ENCODE measurements at regions not wholly inside any gene's neighbourhood (a gene's known extent, or its start where the extent isn't known, plus 50 kb on each side); places are given as distances from the start of the nearest gene placed in this dataset.
"Not testable (repeated sequence)": the region's sequence is repeated elsewhere in the genome, so short reads cannot be mapped to it uniquely, and the experiment has no call there.

DNA sequence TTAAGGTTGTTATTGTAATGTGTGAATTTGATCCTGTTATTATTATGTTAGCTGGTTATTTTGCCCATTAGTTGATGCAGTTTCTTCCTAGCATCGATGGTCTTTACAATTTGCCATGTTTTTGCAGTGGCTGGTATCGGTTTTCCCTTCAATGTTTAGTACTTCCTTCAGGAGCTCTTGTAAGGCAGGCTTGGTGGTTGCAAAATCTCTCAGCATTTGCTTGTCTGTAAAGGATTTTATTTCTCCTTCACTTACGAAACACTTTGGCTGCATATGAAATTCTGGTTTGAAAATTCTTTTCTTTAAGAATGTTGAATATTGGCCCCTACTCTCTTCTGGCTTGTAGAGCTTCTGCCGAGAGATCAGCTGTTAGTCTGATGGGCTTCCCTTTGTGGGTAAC is 2241.4 kb upstream of the AGA start:
- not testable (repeated sequence) for DNase-seq (ENCODE audit: low read depth)

DNA sequence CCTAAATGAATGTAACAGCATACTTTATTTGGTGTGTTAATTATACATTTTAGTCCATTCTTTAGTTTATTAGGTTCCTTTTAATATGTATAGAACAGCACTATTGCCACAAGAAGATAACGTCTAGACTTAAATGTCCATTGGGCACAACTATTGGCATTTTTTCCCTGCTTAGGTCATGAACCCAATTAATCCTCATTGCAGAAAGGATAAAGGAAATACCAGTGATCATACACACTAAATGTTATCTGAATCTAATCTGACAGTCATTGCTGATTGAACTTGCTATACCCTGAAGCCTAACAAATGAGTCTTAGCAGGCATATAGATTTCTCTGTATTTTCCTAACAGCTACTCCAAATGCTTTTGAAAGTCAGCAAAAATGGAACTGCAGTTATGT is 2250.0 kb upstream of the AGA start:
- no peak for DNase-seq (ENCODE audit: low read depth)

DNA sequence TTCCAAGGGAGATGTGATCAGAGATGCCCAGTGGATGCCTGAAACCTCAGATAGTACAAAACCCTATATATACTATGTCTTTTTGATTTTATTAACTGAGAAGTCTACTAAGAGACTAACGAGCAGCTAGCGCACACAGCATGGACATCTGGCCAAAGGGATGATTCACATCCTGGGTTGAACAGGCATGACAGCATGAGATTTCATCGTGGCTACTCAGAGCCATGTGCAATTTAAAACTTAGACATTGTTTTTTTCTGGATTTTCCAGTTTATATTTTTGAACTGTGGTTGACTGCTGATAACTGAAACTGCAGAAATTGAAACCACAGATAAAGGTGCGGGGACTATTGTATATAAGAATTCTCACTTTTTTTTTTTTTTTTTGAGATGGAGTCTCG is 2252.9 kb upstream of the AGA start:
- DNase-seq (ENCODE audit: low read depth), result no peak

DNA sequence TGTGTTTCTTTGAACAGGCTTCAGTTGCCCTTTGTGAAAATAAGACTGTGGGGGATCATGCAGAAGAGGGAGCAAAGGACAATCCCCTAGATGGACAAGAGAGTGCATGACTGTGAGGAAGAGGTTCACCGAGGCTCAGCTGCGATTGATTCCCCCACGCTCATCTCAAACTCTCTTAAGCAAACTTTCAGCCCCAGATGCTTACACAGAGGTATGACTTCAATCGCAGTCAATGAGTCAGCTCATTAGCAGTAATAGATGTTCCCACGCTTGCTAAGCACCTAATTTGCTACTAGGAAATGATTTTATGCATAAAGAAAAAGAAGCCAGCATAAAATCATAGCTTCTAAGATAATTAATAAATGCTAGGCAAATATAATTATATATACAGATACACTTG is 2256.1 kb upstream of the AGA start:
- DNase-seq (ENCODE audit: low read depth), result no peak

DNA sequence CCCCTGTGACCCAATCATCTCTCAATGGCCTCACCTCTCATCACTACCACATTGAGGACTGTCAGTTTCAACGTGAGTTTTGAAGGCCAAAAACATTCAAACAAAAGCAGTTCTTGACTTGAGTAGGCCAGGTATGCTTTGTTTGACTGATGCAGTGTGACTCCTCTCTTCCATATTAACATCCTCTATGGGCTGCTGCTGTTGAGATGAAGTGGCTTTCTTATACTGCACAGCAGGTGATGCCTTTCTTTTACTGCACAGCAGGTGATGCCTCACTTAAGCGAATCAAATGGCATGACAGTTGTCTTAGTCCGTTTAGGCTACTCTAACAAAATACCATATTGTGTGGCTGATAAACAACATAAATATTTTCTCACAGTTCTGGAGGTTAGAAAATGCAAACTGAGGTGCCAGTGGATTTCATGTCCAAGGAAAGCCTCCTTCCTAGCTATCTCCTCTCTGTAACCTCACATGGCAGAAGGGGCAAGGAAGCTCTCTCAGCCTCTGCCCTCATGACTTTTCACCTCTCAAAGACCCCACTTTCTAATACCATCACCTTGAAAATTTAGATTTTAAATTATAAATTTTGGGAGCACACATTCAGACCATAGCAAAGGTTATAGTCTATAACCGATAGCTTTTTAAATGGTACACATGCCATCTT is 2267.9 kb upstream of the AGA start:
- DNase-seq (ENCODE audit: low read depth), result no peak

DNA sequence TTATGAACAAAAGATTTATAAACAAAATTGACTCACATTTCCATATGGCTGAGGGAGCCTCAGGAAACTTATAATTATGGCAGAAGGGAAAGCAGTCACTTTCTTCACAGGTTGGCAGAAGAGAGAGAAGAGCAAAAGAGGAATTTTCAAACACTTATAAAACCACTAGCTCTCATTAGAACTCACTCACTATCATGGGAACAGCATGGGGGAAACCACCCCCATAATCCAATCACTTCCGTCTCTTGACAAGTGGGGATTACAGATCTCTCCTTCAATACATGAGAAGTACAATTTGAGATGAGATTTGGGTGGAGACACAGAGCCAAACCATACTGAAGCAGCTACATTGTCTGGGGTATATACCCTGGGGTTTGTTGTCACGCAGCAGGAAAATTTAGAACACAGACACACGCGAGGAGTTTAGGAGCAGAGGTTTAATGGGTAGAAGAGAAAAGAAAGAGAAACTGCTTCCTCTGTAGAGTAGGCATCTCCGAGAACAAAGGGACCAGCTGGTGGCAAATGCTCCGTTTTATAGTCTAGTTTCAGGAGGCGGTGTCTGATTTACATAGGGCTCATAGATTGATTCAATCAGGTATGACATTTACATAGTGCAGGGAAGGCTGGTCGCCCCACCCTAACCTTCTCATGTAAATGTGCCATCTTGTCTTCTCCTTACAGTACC is 2277.7 kb upstream of the AGA start:
- DNase-seq (ENCODE audit: low read depth), result no peak

DNA sequence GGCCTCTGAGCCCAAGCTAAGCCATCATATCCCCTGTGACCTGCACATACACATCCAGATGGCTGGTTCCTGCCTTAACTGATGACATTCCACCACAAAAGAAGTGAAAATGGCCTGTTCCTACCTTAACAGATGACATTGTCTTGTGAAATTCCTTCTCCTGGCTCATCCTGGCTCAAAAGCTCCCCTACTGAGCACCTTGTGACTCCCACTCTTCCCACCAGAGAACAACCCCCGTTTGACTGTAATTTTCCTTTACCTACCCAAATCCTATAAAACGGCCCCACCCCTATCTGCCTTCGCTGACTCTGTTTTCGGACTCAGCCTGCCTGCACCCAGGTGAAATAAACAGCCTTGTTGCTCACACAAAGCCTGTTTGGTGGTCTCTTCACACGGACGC is 2284.3 kb upstream of the AGA start:
- not testable (repeated sequence) for DNase-seq (ENCODE audit: low read depth)

DNA sequence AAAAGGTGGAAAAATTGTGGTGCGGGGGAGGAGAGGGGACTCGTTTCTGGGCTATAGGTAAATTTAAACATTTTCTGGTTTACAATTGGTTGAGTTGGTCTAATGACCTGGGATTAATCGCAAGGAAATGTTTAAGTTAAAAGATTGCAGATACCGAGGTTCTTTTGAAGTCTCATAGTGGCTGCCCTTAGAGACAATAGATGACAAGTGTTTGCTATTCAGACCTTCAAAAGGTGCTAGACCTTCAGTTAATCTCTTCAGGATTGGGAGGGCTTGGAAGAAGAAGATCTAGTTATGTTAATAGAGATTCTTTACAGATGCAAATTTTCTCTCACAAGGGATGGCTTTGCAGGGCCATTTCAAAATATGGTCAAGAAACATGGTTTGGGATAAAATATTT is 2286.1 kb upstream of the AGA start:
- no peak for DNase-seq (ENCODE audit: low read depth)

DNA sequence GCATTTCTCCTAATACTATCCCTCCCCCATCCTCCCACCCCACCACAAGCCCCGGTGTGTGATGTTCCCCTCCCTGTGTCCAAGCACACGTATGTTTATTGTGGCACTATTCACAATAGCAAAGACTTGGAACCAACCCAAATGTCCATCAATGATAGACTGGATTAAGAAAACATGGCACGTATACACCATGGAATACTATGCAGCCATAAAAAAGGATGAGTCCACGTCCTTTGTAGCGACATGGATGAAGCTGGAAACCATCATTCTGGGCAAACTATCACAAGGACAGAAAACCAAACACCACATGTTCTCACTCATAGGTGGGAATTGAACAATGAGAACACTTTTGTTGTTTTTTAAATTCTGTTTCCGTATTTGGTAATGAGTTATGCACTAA is 2294.6 kb upstream of the AGA start:
- not testable (repeated sequence) for DNase-seq (ENCODE audit: low read depth)

DNA sequence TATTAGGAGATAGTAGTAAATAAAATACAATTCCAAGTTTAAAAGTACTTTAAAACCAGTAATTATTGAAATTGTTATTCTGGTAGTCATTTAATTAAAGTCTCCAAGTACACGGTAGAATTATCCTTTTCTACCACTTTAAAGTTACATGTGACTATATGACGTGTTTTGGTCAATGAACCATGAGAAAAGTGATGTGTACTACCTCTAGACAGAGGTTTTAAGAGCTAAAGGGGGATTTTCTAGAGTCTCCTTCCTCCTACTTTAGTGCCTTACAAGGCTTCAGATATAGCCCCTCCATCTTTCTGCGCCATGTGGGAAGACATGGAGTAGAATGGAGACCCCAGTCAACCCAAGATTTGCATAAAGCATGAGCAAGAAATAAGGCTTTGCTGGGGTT is 2296.6 kb upstream of the AGA start:
- no peak for DNase-seq (ENCODE audit: low read depth)

DNA sequence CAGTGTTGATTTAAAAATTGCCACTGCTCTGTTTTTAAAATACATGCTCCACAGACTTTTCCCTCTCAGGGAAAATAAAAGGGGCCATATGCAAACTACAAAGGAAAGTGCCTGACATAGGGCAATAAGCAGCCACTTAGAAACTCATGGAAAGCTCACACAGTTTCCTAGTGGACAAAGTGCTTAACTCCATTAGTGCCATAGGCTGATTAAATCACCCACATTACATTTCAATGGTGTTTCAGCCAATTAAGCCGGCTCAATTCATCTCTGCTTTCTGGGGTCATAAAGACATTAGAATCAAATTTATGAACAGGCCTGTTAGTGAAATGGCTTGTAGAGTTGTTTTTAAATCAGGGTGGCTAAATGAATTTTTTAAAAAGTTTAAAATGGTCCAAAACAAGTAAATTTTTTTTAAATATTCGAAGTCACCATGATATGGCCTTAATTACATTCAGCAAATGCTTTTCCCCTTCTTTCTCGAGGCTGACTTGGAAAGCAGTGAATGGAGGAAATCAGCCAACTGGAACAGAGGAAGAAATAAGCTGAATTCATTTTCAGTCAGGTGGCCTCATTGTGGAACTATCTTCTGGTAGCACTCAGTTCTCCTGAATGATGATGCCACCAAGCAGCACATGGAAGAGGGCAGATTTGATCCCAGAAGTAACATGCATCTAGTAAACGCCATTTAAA is 2305.1 kb upstream of the AGA start:
- DNase-seq (ENCODE audit: low read depth), result no peak

DNA sequence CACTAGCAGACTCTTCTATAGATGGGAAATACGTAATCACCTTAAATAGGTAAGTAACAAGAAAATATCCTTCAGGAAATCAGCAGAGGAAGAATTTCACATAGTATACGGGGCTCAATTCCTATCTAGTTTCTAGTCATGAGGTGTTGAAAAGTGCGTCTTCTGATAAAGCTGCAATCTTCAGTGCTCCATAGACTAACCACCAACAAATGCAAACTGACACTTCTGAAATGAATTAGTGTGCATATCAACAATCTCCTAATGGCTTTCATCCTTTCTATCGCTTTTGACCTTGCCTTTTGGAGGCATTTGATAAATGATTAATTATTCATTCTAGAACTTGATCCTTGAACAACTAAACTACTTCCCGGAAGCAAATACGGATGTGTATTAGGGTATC is 2306.6 kb upstream of the AGA start:
- DNase-seq (ENCODE audit: low read depth), result no peak

DNA sequence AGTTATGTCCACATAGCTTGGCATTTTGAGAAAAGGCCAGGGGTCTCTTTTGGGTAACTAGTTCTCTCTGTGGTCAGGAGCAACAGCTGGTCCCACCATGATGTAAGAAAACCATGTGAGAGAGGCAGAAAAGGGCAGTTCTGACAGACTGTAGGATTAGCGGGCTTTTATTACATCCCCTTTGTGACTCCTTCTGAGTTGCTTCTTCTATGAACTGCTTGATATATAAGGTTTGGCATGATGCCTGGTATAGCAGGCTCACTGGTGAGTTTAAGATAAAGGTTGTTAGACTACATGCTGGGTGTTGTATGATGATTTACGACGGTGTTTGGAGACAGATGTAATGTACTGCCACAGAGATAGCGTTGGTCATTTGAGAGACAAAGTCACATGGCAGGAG is 2308.1 kb upstream of the AGA start:
- DNase-seq (ENCODE audit: low read depth), result no peak

DNA sequence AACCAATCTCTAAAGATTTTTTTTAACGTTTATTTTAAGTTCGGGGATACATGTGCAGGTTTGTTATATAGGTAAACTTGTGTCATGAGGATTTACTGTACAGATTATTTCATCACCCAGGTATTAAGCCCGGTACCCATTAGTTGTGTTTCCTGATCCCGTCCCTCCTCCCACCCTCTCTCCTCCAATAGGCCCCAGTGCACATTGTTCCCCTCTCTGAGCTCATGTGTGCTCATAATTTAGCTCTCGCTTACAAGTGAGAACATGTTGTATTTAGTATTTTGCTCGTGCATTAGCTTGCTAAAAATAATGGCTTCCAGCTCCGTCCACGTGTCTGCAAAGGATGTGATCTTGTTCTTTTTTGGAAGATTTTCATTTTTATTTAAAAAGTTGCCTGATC is 2309.4 kb upstream of the AGA start:
- no peak for DNase-seq (ENCODE audit: low read depth)

DNA sequence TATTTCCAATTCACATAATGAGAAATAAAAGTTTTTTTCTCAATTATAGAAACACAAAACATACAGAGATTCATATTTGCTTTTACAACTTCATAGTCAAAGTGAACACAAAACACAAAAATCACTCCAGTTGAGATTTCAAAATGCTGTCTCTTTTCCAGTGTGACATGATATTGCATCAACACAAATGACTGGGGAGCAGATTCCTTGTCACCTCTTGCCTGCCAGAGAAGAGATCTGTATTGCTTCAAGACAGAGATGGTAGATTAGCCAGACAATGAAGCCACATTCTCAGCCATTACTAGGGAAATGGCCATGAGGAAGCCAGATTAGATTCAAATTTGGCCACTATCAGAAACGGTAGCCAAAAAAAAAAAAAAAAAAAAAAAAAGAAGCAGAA is 2313.1 kb upstream of the AGA start:
- DNase-seq (ENCODE audit: low read depth), result no peak

DNA sequence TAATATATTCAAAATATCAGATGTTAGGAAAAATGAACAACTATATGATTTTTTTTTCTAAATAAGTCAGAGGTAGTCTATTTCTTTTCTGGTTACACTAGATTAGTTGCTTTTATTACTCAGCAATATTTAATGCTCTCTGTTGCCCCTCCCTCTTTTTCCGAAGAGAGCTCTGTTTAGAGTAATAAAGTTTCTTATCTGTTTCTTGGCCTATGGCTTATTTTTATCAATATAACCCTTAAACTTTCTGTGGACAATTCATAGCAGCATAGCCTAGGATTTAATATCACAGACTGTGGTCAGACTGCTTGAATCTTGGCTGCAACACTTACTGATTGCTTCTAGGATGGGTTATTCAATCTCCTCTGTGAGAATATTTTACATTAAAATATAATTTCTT is 2315.4 kb upstream of the AGA start:
- DNase-seq (ENCODE audit: low read depth), result no peak

DNA sequence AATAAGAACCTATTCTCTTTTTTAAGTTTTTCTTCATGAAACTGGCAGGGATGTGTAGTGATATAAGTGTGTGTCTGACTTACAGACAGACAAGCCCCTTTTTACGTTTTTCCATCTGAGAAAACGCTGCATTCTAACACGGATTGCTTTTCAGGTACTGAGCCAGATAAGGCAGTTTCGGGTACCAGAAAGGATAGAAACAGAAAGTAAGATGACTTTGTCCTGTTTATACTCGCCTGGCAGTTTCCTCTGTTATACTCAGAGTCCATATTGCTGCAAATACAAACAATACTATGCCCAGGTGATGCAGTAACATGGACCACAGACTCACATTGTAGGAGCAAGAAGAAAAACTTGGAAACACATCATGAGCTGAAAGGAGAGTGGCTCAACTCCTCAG is 2320.6 kb upstream of the AGA start:
- no peak for DNase-seq (ENCODE audit: low read depth)

DNA sequence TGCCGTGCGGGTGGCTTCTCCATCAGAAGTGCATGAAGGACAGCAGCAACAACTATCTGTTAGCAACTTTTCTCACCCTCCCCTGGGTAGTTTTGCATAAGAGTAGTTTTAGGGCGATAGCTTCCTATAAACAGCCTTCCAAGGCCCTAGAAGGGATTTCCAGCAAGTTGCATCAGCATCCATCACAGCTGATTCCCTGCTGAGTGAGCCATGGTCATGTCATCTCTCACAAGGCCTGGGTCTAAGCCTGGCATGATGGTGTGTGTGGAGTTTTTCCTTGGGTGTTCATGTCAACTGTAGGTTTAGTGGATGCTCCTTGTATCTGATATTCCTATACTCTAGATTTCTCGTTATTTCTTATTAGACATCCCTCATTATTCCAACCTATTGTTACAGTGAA is 2324.7 kb upstream of the AGA start:
- DNase-seq (ENCODE audit: low read depth), result no peak

DNA sequence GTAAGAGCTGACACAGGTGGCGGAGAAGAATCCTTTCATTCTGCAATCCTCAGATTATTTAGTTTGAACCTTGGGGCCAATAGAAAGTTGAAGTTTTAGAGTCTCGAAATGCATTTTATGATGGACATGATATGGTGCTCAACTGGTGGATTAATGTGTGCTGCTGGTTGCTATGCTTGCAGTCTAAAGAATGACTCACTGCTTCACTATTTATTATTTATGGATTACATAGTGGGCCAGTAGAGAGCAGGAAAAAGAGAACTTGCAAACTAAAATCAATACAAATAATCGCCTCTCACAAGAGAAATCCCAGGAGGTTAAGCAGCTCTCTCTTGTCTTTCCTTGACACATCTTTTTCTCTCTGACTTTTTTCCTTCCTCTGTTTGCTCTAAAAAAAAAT is 2326.8 kb upstream of the AGA start:
- DNase-seq (ENCODE audit: low read depth), result no peak

DNA sequence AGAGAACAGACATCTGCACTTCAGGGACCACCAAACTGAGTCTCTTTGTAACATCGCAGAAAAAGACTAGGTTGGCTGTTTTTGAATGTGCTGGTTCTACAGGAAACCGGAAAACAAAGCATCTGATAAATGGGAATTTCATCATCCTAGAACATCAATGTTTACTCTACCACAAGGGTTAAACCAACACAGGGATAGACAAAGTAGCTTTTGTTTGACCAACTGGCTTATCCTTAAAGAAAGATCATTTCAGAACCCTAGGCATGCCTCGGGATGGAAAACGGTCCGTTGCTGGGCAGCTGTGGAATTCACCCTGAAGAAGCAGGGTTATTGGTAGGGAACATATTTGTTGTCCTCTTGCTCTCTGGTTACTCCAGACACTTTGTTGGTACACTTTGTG is 2355.5 kb upstream of the AGA start:
- DNase-seq (ENCODE audit: low read depth), result no peak

DNA sequence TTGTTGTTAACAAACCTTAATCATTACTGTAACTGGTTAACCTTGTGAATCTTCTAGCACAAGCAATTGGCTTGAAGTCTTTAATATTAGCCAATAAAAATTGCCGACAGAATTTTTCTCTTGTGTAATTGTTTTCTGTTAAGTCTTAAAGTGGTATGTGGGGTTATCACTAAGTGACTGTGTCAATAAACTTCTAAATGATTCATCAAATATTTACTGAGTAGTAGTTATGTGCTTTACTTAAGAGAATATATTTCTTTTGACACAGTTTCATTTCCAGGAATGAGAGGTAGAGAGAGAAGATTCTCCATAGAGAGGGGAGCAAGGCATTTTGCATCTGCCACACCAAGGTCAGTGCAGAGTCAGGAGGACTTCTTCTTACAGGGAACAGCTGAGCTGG is 2361.6 kb upstream of the AGA start:
- no peak for DNase-seq (ENCODE audit: low read depth)

DNA sequence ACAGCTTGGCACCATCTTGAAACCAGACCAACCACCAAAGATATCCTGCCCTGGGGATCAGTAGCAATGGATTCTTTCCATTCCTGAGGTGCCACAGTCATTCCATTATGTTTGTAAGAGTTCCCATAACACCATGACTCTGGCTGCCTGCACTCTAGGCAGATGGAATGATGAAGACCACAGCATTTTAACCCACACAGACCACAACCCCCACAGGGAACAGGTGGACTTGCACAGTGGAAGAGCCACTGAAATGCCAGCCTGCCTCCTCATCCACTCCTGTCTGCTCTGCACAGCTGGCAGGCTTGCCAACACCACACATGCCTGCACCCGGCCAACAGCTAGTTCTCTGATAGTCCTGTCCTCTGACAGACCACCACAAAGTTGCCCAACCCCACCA is 2362.2 kb upstream of the AGA start:
- DNase-seq (ENCODE audit: low read depth), result no peak

DNA sequence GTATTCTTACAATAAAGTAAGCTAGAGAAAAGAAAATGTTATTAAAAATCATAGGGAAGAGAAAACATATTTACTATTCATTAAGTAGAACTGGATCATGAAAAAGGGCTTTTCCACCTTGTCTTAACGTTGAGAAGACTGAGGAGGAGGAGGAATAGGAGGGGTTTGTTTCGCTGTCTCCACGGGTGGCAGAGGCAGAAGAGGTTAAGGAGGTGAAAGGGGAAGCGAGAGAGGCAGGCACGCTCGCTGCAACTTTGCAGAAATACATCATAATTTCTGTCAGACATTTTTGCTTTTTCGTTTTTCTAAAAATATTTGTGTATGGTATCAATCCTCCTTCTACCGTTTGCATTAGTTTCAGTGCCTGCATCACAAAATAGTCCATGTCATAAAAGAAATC is 2375.1 kb upstream of the AGA start:
- DNase-seq (ENCODE audit: low read depth), result no peak

DNA sequence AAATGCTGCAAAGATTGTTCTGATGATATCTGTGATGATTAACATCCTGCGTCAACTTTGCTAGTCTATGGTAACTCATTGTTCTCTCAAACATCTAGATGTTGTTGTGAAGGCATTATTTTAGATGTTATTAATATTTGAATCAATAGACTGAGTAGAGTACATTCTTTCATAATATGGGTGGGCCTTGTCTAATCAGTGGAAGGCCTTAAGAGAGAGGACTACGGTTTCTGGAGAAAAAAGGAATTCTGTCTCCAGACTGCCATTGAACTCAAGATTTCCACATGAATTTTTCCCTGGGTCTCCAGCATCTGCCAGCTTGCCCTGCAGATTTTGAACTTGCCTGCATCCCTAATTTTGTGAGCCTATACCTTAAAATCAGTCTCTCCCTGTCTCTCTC is 2381.1 kb upstream of the AGA start:
- DNase-seq (ENCODE audit: low read depth), result no peak
